ENCODE measurements at regions not wholly inside any gene's neighbourhood (a gene's known extent, or its start where the extent isn't known, plus 50 kb on each side); places are given as distances from the start of the nearest gene placed in this dataset.
A peak's percentile ranks its signal among the peaks of the same experiment; 100 is the strongest.
"Not testable (repeated sequence)": the region's sequence is repeated elsewhere in the genome, so short reads cannot be mapped to it uniquely, and the experiment has no call there.

- DNase-seq (ENCODE audit: low spot score): no peak
Measured at GRCh38 chr16:61181982-61182381, 854.3 kb downstream of the CDH8 start.

GRCh38 chr16:61179561-61179960 lies 856.7 kb downstream of the CDH8 start:
- no peak for DNase-seq (ENCODE audit: low spot score)

DNA sequence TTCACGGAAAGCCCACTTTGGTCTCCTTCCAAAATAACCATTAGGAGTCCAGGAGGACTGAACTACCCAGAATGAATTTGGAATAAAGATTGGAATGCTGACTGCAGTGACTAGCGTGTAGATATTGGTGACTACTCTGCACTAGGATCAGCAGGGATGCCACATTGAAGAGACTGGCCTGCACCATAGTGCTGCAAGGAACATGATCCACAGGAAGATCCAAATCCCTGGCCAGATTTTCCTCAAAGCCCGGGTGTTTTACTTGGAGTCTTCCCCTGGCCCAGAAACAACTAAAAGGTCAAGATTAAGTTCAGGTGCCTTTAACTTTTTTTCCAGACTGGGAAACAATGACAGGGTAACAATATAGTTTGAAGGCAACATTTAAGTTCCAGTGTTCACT lies 870.4 kb downstream of the CDH8 start:
- no peak for DNase-seq (ENCODE audit: low spot score)

DNA sequence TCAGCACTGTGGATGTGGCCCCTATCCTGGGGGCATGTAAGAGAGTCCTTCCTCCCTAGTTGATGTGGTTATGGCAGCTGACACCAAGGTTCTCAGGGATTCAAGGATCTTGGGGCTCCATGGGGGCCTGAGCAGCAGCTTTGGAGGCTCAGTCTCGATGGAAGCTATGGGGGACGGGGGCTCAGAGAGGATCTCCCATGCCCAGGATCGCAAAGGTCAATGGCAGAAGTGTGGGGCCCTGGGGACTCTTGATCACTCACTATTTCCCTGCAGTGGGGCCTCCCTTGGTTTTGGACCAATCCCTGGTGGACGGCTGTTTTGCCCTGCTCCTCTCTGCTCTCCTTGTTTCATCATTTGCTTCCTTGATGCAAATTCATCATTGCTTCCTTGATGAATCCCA lies 885.9 kb downstream of the CDH8 start:
- DNase-seq (ENCODE audit: low spot score): no peak

- DNase-seq (ENCODE audit: low spot score): no peak
Measured at GRCh38 chr16:61149709-61150108, 886.5 kb downstream of the CDH8 start.

- no peak for DNase-seq (ENCODE audit: low spot score)
Measured at GRCh38 chr16:61148930-61149329, 887.3 kb downstream of the CDH8 start.

DNA sequence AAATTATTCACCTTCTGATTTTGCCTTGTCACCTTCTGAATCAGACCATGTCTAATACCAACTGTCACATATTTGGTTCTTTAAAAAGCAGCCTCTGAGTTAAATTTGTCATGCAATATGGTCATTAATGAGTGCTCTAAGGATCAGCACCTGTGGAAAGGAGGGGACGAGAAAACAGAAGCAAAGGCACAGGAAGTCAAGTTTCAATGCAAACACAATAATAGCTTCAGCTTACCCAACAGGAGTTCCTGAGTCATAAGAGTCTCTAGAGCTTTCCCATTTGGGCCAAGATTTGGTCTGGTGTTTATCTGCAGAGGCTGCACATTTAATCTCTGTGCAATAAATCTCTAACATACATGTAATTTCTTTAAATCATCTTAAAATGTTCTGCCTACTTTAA lies 889.8 kb downstream of the CDH8 start:
- DNase-seq (ENCODE audit: low spot score): no peak

- DNase-seq (ENCODE audit: low spot score): no peak
Measured at GRCh38 chr16:61131447-61131846, 904.8 kb downstream of the CDH8 start.

GRCh38 chr16:61128545-61129323 lies 907.5 kb downstream of the CDH8 start:
- DNase-seq (ENCODE audit: low spot score): no peak

DNA sequence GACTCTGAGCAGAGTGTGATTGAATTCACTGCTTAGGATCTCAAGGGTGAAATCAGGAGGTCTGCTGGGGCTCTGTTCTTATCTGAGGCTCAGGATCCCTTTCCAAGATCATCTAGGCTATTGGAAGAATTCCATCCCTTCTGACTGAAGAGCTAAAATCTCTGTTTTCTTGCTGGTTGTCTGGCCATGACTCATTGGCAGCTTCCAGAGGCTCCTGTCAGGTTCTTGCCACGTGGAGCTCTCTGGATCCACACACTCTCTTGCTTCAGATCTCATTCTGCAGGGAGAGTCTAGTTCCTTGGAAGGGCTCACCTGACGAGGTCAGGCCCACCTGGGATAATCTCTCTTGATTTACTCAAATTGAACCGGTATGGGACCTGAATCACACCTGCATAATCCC lies 930.7 kb downstream of the CDH8 start:
- no peak for DNase-seq (ENCODE audit: low spot score)

DNA sequence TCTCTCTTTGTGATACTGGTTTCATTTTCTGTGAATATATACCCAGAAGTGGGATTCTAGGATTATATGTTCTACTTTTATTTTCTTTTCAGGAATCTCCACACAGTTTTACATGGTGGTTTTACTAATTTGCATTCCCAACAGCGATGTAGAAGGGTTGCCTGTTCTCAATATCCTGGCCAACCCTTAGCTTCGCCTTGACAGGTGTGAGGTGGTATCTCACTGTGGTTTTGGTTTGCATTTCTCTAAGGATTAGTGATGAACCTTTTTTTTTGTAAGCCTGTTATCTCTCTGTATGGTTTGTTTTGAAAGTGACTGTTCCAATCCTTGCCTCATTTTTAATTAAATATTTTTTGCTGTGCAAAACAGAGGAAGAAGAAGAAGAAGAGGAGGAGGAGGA lies 937.7 kb downstream of the CDH8 start:
- DNase-seq (ENCODE audit: low spot score): no peak

- DNase-seq (ENCODE audit: low spot score): not testable (repeated sequence)
Measured at GRCh38 chr16:61091300-61091699, 944.9 kb downstream of the CDH8 start.

DNA sequence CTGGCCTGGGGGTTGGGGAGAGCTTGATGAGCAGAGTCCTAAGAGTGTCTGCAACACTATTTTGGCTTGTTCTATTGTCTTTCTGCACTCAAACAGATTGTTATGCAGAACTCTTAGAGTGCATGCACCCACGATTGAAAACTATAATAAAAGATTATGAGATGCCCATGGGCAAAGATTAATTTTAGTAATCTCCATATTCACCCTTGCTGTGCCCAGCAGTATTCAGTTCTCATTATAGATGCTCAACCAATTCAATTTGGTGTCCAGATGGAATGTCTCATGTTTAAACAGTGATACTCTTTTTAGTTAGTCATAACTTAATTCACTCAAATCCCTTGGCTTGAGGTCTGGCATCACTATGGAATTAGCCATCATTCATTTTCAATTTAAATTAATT lies 952.5 kb downstream of the CDH8 start:
- DNase-seq (ENCODE audit: low spot score): no peak

DNA sequence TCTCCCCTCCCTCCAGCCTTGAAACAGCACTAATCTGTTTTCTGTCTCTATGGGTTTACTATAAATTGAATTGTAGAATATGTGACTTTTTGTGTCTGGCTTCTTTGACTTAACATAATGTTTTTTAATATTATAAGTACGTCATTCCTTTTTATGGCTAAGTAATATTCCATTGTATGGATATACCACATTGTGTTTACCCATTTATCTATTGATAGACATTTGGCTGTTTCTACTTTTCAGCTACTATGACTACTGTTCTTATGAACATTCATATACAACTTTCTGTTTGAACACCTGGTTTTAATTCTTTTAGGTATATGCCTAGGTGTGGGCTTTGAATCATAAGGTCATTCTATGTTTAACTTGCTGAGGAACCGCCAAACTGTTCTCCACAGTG lies 961.9 kb downstream of the CDH8 start:
- no peak for DNase-seq (ENCODE audit: low spot score)

DNA sequence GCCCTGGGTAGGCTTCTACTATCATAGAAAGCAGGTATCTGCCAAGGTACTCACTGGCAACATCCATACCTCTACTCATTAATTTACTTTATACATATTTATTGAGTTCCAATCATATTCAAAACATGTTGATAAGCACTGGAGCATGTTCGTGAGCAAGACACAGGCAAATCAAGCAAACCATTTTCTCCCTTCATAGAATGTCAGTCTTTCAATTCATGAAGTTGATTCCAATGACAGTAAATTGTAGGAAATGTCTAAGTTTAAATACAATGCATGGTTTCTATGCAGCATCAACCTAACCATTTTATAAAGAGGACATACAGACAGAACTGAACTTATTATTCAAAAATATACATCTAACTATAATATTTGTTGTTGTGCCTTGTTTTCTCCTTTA lies 978.6 kb downstream of the CDH8 start:
- DNase-seq (ENCODE audit: low spot score): no peak

DNA sequence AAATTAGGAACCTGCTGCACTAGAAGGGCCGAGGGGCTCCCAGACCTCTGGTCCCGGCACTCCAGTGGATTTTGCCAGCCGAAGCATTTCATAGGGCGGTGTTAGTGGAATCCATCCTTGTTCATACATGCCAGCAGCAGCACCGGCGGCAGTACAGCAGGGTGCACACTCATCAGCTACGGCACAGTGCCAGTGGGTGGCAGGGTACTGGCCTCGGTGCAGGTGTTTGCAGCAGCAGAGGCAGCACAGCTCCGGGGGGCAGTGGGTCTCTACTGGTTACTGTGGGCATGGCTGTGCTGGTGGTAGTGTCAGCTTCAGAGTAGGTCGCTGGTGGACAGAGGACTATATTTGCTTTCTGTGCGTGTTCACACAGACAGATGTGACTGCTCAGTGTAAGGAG lies 985.7 kb downstream of the CDH8 start:
- no peak for DNase-seq (ENCODE audit: low spot score)

- no peak for DNase-seq (ENCODE audit: low spot score)
Measured at GRCh38 chr16:61045931-61046330, 990.3 kb downstream of the CDH8 start.

- DNase-seq (ENCODE audit: low spot score): peak; percentile 47
Measured at GRCh38 chr16:61042737-61043136, 993.5 kb downstream of the CDH8 start.

- no peak for DNase-seq (ENCODE audit: low spot score)
Measured at GRCh38 chr16:61030616-61031015, 1005.6 kb downstream of the CDH8 start.

- peak; percentile 50 for DNase-seq (ENCODE audit: low spot score)
Measured at GRCh38 chr16:61024180-61024900, 1011.9 kb downstream of the CDH8 start.

GRCh38 chr16:61014869-61015268 lies 1021.4 kb downstream of the CDH8 start:
- no peak for DNase-seq (ENCODE audit: low spot score)

DNA sequence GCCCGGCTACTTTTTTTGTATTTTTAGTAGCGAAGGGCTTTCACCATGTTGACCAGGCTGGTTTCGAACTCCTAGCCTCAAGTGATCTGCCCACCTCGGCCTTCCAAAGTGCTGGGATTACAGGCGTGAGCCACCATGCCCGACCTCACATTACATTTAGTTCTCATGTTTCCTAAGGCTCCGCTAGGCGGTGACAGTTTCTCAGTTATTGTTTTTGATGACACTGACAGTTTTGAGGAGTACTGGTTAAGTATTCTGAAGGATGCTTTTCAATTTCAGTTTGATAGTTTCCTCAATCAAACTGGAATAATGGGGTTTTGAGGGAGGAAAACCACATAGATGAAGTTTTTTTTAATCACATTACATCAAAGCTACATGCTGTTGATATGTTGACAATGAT lies 1028.5 kb downstream of the CDH8 start:
- DNase-seq (ENCODE audit: low spot score): no peak

GRCh38 chr16:61005952-61006351 lies 1030.3 kb downstream of the CDH8 start:
- DNase-seq (ENCODE audit: low spot score): no peak

Data from ecto neural progenitor cell (in vitro differentiated cells).